ENCODE measurements at regions not wholly inside any gene's neighbourhood (a gene's known extent, or its start where the extent isn't known, plus 50 kb on each side); places are given as distances from the start of the nearest gene placed in this dataset.

DNA sequence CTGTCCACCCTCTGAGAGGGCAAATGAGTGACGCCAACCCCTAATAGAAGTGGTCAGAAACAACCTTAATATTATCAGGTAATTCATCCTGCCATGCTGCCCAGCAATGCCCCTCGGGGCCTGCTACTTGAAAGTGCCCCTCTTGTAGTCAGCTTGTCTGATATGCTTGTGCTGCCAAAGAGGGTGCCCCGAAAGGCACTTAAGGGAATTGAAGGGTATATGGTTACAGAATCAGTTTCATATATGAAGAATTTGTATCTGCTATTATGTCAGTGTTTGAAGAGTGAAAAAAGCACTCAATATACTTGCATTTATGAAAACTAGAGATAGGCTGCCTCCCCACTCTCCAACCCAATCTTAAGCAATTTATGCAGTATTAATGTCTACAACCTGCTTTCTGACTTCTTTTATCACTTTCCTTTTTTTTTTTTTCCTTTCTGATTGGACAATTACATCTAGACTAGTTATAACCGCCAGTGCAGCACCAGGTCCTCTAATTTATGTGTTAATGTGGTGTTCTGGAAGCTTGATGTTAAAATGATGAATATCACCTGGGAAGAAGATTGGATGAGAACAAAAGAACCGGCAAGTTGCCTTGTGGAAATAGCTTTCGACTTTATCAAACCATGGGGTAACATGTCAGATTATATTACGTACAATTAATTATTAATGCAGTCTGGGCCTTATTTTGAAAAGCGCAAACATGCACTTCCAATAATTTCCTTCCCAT, 646.9 kb upstream of the ACVR2A start:
- no peaks in the 10 kb centered on the region for H3K9me3 ChIP-seq
- no peaks in the 10 kb centered on the region for H3K27me3 ChIP-seq
- TF ChIP-seq, protein P1, sequence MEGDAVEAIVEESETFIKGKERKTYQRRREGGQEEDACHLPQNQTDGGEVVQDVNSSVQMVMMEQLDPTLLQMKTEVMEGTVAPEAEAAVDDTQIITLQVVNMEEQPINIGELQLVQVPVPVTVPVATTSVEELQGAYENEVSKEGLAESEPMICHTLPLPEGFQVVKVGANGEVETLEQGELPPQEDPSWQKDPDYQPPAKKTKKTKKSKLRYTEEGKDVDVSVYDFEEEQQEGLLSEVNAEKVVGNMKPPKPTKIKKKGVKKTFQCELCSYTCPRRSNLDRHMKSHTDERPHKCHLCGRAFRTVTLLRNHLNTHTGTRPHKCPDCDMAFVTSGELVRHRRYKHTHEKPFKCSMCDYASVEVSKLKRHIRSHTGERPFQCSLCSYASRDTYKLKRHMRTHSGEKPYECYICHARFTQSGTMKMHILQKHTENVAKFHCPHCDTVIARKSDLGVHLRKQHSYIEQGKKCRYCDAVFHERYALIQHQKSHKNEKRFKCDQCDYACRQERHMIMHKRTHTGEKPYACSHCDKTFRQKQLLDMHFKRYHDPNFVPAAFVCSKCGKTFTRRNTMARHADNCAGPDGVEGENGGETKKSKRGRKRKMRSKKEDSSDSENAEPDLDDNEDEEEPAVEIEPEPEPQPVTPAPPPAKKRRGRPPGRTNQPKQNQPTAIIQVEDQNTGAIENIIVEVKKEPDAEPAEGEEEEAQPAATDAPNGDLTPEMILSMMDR (IDR thresholded peaks at IDR 0.05): no peak
- no peaks in the 10 kb centered on the region for H3K4me1 ChIP-seq (ENCODE audit: control insufficient read depth in 1 of 2, insufficient read depth in 1 of 2, low read depth in 1 of 2, low read length in 1 of 2)
- H3K27ac ChIP-seq: no peak overlapping the region
- H3K36me3 ChIP-seq: no peaks in the 10 kb centered on the region
- no peak overlapping the region for H3K4me3 ChIP-seq (ENCODE audit: low read depth in 1 of 2, low read length in 1 of 2)

DNA sequence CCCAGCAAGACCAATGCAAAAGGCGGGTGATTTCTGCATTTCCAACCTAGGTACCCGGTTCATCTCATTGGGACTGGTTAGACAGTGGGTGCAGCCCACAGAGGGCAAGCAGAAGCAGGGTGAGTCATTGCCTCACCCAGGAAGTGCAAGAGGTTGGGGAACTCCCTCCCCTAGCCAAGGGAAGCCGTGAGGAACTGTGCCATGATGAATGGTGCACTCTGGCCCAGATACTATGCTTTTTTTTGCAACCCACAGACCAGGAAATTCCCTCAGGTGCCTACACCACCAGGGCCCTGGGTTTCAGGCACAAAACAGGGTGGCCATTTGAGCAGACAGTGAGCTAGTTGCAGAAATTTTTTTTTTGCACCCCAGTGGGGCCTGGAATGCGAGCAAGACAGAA, 662.6 kb upstream of the ACVR2A start:
- no peak overlapping the region for H3K4me3 ChIP-seq (ENCODE audit: low read depth in 1 of 2, low read length in 1 of 2)
- TF ChIP-seq, protein P1 (IDR thresholded peaks at IDR 0.05): no peak
- no peaks in the 10 kb centered on the region for H3K36me3 ChIP-seq
- no peaks in the 10 kb centered on the region for H3K4me1 ChIP-seq (ENCODE audit: control insufficient read depth in 1 of 2, insufficient read depth in 1 of 2, low read depth in 1 of 2, low read length in 1 of 2)
- no peaks in the 10 kb centered on the region for H3K9me3 ChIP-seq
- no peaks in the 10 kb centered on the region for H3K27me3 ChIP-seq
- no peak overlapping the region for H3K27ac ChIP-seq

DNA sequence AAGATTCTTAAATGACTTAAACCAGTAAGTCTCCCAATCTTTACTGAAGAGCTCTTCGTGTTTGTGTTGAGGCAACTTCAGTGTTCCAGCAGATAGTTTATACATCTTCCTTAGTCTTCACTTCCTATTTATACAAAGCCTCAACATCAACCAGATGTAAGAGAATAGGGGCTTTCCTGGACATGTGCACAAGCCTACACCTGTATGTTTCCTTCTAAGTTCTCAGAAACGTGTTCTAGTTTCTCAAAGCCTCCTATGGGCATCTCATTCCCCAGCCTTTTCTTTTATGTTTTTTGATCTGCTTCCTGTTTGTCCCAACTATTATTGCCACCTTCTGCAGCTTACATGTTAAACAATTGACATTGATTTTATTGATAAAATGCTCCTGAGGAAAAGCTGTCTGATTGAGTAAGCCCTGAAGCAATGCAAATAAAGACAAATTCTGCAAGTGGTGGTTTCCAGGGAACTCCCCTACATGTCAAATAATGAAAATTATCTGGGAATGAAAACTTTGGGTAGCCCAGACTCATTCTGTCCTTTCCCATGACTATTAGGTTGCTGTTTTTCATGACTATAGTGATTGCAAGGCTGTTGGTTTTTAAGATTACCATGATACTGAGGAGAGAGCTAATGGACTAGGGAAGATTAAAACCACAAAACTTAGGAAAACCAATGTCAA, 663.3 kb upstream of the ACVR2A start:
- no peaks in the 10 kb centered on the region for H3K9me3 ChIP-seq
- no peak overlapping the region for H3K27ac ChIP-seq
- no peak overlapping the region for H3K4me3 ChIP-seq (ENCODE audit: low read depth in 1 of 2, low read length in 1 of 2)
- no peaks in the 10 kb centered on the region for H3K36me3 ChIP-seq
- H3K27me3 ChIP-seq: no peaks in the 10 kb centered on the region
- TF ChIP-seq, protein P1 (IDR thresholded peaks at IDR 0.05): no peak
- H3K4me1 ChIP-seq (ENCODE audit: control insufficient read depth in 1 of 2, insufficient read depth in 1 of 2, low read depth in 1 of 2, low read length in 1 of 2): no peaks in the 10 kb centered on the region

DNA sequence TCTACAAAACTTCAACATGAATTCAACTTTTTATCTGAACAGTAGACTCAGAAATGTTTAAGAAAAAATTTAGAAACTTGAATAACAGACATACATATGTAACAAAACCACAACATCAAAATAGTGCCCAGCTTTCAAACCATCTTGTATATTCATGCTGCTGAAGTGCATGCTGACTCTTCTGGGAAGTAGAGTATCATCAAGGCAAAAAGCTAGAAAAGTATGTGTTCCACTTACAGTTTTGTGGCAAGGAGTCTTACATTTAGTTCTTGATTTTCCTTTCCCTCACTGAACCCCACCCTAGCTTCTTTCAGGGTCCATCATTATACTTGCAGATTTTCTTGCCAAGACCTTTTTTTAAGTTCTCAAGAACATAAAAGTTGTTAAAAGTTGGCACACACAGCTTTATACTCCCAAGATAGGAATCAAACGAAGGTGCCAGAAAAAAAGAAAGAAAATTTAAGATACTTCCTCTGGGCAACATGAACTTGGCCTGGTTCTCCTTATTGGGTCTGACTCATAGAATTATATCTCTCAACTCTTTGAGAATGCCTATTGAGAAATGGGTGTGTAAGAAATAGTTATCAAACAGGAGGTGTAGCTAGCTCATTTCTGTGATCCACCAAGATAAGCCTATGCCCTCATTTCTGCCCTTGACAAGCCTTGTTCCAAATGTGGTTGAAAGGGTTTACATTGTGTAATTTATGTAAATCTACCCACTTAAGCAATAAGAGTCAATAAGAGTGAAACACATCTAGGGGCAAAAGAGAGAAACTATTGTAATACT, 667.6 kb upstream of the ACVR2A start:
- TF ChIP-seq, protein P1 (IDR thresholded peaks at IDR 0.05): no peak
- no peaks in the 10 kb centered on the region for H3K9me3 ChIP-seq

DNA sequence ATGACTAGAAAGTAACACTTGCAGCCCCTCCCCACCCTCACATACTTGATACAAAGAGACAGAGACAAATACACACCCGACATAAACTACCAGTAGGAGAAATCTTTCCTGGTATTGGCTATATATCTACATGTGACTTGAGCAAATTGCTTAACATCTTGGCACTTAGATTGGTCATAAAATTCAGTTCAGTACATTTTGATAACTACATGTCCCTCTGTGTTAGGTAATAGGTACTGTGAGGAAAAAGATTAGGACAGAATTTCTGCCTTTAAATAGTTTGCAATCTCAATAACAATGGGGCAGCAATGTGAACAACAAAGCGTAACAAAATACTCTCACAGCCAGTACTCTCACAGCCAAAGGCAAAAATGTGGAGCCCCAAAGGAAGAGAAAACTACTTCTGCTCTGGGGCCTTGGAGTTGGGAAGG, 670.0 kb upstream of the ACVR2A start:
- H3K4me3 ChIP-seq (ENCODE audit: low read depth in 1 of 2, low read length in 1 of 2): no peak overlapping the region
- TF ChIP-seq, protein P1 (IDR thresholded peaks at IDR 0.05): no peak
- H3K27ac ChIP-seq: no peak overlapping the region
- no peaks in the 10 kb centered on the region for H3K9me3 ChIP-seq
- H3K36me3 ChIP-seq: no peaks in the 10 kb centered on the region
- no peaks in the 10 kb centered on the region for H3K4me1 ChIP-seq (ENCODE audit: control insufficient read depth in 1 of 2, insufficient read depth in 1 of 2, low read depth in 1 of 2, low read length in 1 of 2)
- H3K27me3 ChIP-seq: no peaks in the 10 kb centered on the region

More for the DNA sequence above, 667.6 kb upstream of the ACVR2A start:
- H3K27ac ChIP-seq: no peak overlapping the region
- H3K4me1 ChIP-seq (ENCODE audit: control insufficient read depth in 1 of 2, insufficient read depth in 1 of 2, low read depth in 1 of 2, low read length in 1 of 2): no peaks in the 10 kb centered on the region
- no peaks in the 10 kb centered on the region for H3K27me3 ChIP-seq
- no peaks in the 10 kb centered on the region for H3K36me3 ChIP-seq
- H3K4me3 ChIP-seq (ENCODE audit: low read depth in 1 of 2, low read length in 1 of 2): no peak overlapping the region

Measured in neutrophil (primary cell).